ENCODE measurements at regions not wholly inside any gene's neighbourhood (a gene's known extent, or its start where the extent isn't known, plus 50 kb on each side); places are given as distances from the start of the nearest gene placed in this dataset.

DNA sequence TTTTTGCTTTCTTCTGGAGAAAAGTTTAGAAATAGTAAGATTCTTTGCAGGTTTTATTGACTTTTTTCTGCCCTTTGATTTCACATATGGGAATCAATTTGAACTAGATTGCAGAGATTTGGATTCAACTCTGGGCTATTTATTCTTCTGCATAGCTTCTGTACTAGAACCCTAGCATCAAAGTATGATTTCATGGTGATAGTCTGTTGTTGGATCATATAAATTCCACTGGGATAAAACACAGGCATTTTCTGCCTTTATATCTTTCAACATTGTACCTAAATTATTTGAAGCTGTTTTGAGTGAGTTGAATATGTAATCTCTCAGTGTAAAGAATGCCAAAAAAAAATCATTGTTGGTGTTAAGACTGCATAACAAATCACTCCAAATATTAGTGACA is 458.4 kb upstream of the MPDZ start:
- Histone ChIP-seq H2BK120ac (ENCODE audit: low read depth, low read length) (no peak overlapping the region), H3K4me2 (ENCODE audit: low read length, poor library complexity, severe bottlenecking) (no peak overlapping the region), H2BK12ac (ENCODE audit: low read length in 2 of 2) (no peak overlapping the region), H2BK15ac (ENCODE audit: low read depth, poor library complexity, severe bottlenecking) (no peak overlapping the region), H3K9ac (ENCODE audit: low read length) (no peak overlapping the region), H2BK5ac (ENCODE audit: low read depth, low read length, poor library complexity, severe bottlenecking) (no peak overlapping the region), H3K14ac (ENCODE audit: low read length in 2 of 2) (no peak overlapping the region), H3K36me3 (ENCODE audit: control insufficient read depth in 1 of 2, insufficient read depth in 2 of 2, low read depth in 1 of 2, low read length in 2 of 2) (no peaks in the 10 kb centered on the region), H4K8ac (ENCODE audit: low read length) (no peak overlapping the region), H3K27me3 (ENCODE audit: control insufficient read depth in 1 of 2, insufficient read depth in 1 of 2, low read length in 2 of 2) (no peaks in the 10 kb centered on the region), H3K18ac (ENCODE audit: low read depth in 1 of 2, low read length in 2 of 2) (no peak overlapping the region), H3K4me1 (ENCODE audit: control insufficient read depth, insufficient read depth, low read depth, low read length) (no peaks in the 10 kb centered on the region), H4K91ac (ENCODE audit: low read length) (no peak overlapping the region), H2AFZ (ENCODE audit: low read depth, low read length) (no peak overlapping the region), H3K27ac (ENCODE audit: low read length, poor library complexity, severe bottlenecking) (no peak overlapping the region), H3K4me3 (ENCODE audit: insufficient read depth in 1 of 2, low read depth in 1 of 2, low read length in 2 of 2) (no peak overlapping the region), H3K4ac (ENCODE audit: low read depth in 1 of 2, low read length in 2 of 2) (no peak overlapping the region), H3K79me1 (replicated peaks; ENCODE audit: low read length, poor library complexity, severe bottlenecking) (no peaks in the 10 kb centered on the region), H2AK5ac (ENCODE audit: low read length, severe bottlenecking) (no peak overlapping the region), H3K23ac (ENCODE audit: low read length in 2 of 2) (no peak overlapping the region), H3K9me3 (ENCODE audit: control insufficient read depth, low read length) (no peaks in the 10 kb centered on the region)
- no peak for DNase-seq

DNA sequence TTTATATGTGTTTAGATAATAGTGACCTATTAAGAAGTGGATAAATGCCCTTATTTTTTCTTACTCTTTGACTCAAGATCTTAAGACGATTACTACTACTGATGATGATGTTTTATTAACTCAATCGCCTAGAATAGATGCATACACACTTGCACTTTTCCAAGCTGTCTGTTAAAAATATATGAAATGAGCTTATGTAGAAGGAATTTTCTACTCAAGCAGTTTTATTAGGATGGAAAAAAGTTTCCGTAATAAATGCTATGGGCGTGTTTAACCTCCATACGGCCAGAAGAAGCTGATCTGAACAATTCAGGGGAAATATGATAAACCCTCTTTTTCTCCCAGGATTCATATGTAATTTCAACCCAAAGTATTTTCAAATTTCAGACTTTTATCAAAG is 455.7 kb upstream of the MPDZ start:
- H3K18ac ChIP-seq (ENCODE audit: low read depth in 1 of 2, low read length in 2 of 2): no peak overlapping the region
- H3K36me3 ChIP-seq (ENCODE audit: control insufficient read depth in 1 of 2, insufficient read depth in 2 of 2, low read depth in 1 of 2, low read length in 2 of 2): no peaks in the 10 kb centered on the region
- no peak overlapping the region for H2BK15ac ChIP-seq (ENCODE audit: low read depth, poor library complexity, severe bottlenecking)
- no peak overlapping the region for H2BK120ac ChIP-seq (ENCODE audit: low read depth, low read length)
- no peaks in the 10 kb centered on the region for H3K79me1 ChIP-seq (replicated peaks; ENCODE audit: low read length, poor library complexity, severe bottlenecking)
- no peak overlapping the region for H4K8ac ChIP-seq (ENCODE audit: low read length)
- DNase-seq: no peak
- H3K23ac ChIP-seq (ENCODE audit: low read length in 2 of 2): no peak overlapping the region
- H3K9ac ChIP-seq (ENCODE audit: low read length): no peak overlapping the region
- no peaks in the 10 kb centered on the region for H3K27me3 ChIP-seq (ENCODE audit: control insufficient read depth in 1 of 2, insufficient read depth in 1 of 2, low read length in 2 of 2)
- H3K14ac ChIP-seq (ENCODE audit: low read length in 2 of 2): no peak overlapping the region
- no peak overlapping the region for H3K4me3 ChIP-seq (ENCODE audit: insufficient read depth in 1 of 2, low read depth in 1 of 2, low read length in 2 of 2)
- H2BK5ac ChIP-seq (ENCODE audit: low read depth, low read length, poor library complexity, severe bottlenecking): no peak overlapping the region
- H3K27ac ChIP-seq (ENCODE audit: low read length, poor library complexity, severe bottlenecking): no peak overlapping the region
- no peak overlapping the region for H3K4ac ChIP-seq (ENCODE audit: low read depth in 1 of 2, low read length in 2 of 2)
- H3K9me3 ChIP-seq (ENCODE audit: control insufficient read depth, low read length): no peaks in the 10 kb centered on the region
- no peak overlapping the region for H2AFZ ChIP-seq (ENCODE audit: low read depth, low read length)
- no peak overlapping the region for H2AK5ac ChIP-seq (ENCODE audit: low read length, severe bottlenecking)
- no peak overlapping the region for H4K91ac ChIP-seq (ENCODE audit: low read length)
- no peak overlapping the region for H2BK12ac ChIP-seq (ENCODE audit: low read length in 2 of 2)
- H3K4me2 ChIP-seq (ENCODE audit: low read length, poor library complexity, severe bottlenecking): no peak overlapping the region
- no peaks in the 10 kb centered on the region for H3K4me1 ChIP-seq (ENCODE audit: control insufficient read depth, insufficient read depth, low read depth, low read length)
- 97% methylated on average over 3 of the region's 5 CpGs for whole genome bisulfite sequencing

DNA sequence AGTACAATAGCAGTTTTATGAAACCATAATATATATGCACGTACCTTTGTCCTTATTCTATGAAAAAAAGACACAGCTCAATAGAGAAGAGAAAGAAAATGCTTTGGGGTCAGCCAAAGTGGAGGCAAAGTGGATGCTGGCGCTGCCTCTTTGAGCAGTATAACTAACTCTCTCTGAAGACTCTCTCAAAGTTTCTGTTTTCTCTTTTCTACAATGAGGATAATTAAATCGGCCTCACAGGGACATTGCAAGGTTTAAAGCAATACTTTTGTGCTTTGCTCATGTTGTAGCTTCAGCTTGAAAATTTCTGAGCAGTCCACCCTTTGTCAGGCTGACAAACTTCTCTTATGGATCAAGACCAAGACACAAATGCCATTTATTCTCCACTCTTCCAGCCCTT is 455.1 kb upstream of the MPDZ start:
- Histone ChIP-seq H3K9me3 (ENCODE audit: control insufficient read depth, low read length) (no peaks in the 10 kb centered on the region), H2BK5ac (ENCODE audit: low read depth, low read length, poor library complexity, severe bottlenecking) (no peak overlapping the region), H3K79me1 (replicated peaks; ENCODE audit: low read length, poor library complexity, severe bottlenecking) (no peaks in the 10 kb centered on the region), H2BK12ac (ENCODE audit: low read length in 2 of 2) (no peak overlapping the region), H3K27me3 (ENCODE audit: control insufficient read depth in 1 of 2, insufficient read depth in 1 of 2, low read length in 2 of 2) (no peaks in the 10 kb centered on the region), H3K4me1 (ENCODE audit: control insufficient read depth, insufficient read depth, low read depth, low read length) (no peaks in the 10 kb centered on the region), H2BK120ac (ENCODE audit: low read depth, low read length) (no peak overlapping the region), H2BK15ac (ENCODE audit: low read depth, poor library complexity, severe bottlenecking) (no peak overlapping the region), H3K4me2 (ENCODE audit: low read length, poor library complexity, severe bottlenecking) (no peak overlapping the region), H4K8ac (ENCODE audit: low read length) (no peak overlapping the region), H2AFZ (ENCODE audit: low read depth, low read length) (no peak overlapping the region), H3K27ac (ENCODE audit: low read length, poor library complexity, severe bottlenecking) (no peak overlapping the region), H3K36me3 (ENCODE audit: control insufficient read depth in 1 of 2, insufficient read depth in 2 of 2, low read depth in 1 of 2, low read length in 2 of 2) (no peaks in the 10 kb centered on the region), H4K91ac (ENCODE audit: low read length) (no peak overlapping the region), H3K14ac (ENCODE audit: low read length in 2 of 2) (no peak overlapping the region), H2AK5ac (ENCODE audit: low read length, severe bottlenecking) (no peak overlapping the region), H3K4ac (ENCODE audit: low read depth in 1 of 2, low read length in 2 of 2) (no peak overlapping the region), H3K23ac (ENCODE audit: low read length in 2 of 2) (no peak overlapping the region), H3K18ac (ENCODE audit: low read depth in 1 of 2, low read length in 2 of 2) (no peak overlapping the region), H3K9ac (ENCODE audit: low read length) (no peak overlapping the region), H3K4me3 (ENCODE audit: insufficient read depth in 1 of 2, low read depth in 1 of 2, low read length in 2 of 2) (no peak overlapping the region)
- DNase-seq: no peak
- 83% methylated on average over 2 of the region's 3 CpGs for WGBS

DNA sequence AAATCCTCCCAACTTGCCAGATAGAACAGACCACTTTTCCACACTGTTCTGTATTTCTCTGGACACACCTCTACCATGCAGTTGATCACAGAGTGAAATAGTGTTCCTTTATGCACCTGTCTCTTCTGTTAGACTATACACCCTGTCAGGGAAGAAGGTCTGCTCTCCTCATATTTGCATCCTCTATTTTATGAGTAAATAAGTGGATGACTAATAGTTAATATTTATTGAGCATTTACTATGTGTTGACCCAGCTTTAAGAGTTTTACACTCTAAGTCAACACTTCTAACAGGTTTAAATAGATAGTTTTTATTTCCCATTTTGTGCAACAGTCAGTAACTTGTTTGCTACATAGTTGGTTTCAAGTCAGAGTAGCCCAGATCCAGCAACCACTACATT is 452.8 kb upstream of the MPDZ start:
- no peak overlapping the region for H2BK120ac ChIP-seq (ENCODE audit: low read depth, low read length)
- no peak overlapping the region for H2AFZ ChIP-seq (ENCODE audit: low read depth, low read length)
- H3K4me3 ChIP-seq (ENCODE audit: insufficient read depth in 1 of 2, low read depth in 1 of 2, low read length in 2 of 2): no peak overlapping the region
- no peak overlapping the region for H3K4me2 ChIP-seq (ENCODE audit: low read length, poor library complexity, severe bottlenecking)
- no peak overlapping the region for H2BK15ac ChIP-seq (ENCODE audit: low read depth, poor library complexity, severe bottlenecking)
- H2AK5ac ChIP-seq (ENCODE audit: low read length, severe bottlenecking): no peak overlapping the region
- no peak overlapping the region for H3K23ac ChIP-seq (ENCODE audit: low read length in 2 of 2)
- H3K79me1 ChIP-seq (replicated peaks; ENCODE audit: low read length, poor library complexity, severe bottlenecking): no peaks in the 10 kb centered on the region
- no peak overlapping the region for H4K8ac ChIP-seq (ENCODE audit: low read length)
- H2BK12ac ChIP-seq (ENCODE audit: low read length in 2 of 2): no peak overlapping the region
- no peak overlapping the region for H3K4ac ChIP-seq (ENCODE audit: low read depth in 1 of 2, low read length in 2 of 2)
- H4K91ac ChIP-seq (ENCODE audit: low read length): no peak overlapping the region
- H2BK5ac ChIP-seq (ENCODE audit: low read depth, low read length, poor library complexity, severe bottlenecking): no peak overlapping the region
- H3K4me1 ChIP-seq (ENCODE audit: control insufficient read depth, insufficient read depth, low read depth, low read length): peaks cover 6% of the 10 kb centered on the region
- H3K27ac ChIP-seq (ENCODE audit: low read length, poor library complexity, severe bottlenecking): no peak overlapping the region
- H3K14ac ChIP-seq (ENCODE audit: low read length in 2 of 2): no peak overlapping the region
- no peak overlapping the region for H3K9ac ChIP-seq (ENCODE audit: low read length)
- no peaks in the 10 kb centered on the region for H3K9me3 ChIP-seq (ENCODE audit: control insufficient read depth, low read length)
- H3K18ac ChIP-seq (ENCODE audit: low read depth in 1 of 2, low read length in 2 of 2): no peak overlapping the region
- H3K27me3 ChIP-seq (ENCODE audit: control insufficient read depth in 1 of 2, insufficient read depth in 1 of 2, low read length in 2 of 2): peaks cover 0 to 3% of the 10 kb centered on the region in 2 experiments
- H3K36me3 ChIP-seq (ENCODE audit: control insufficient read depth in 1 of 2, insufficient read depth in 2 of 2, low read depth in 1 of 2, low read length in 2 of 2): no peaks in the 10 kb centered on the region
- DNase-seq: no peak
